HG03571 (cell line): ENCODE measurements at regions not wholly inside any gene's neighbourhood (a gene's known extent, or its start where the extent isn't known, plus 50 kb on each side); places are given as distances from the start of the nearest gene placed in this dataset.

ENCODE experiments used
- ATAC-seq: cut with Tn5 transposase; IDR thresholded peaks from one replicate; pipeline ENCODE4 v1.9.1; 2021; ENCODE audit not compliant: unreplicated experiment

DNA sequence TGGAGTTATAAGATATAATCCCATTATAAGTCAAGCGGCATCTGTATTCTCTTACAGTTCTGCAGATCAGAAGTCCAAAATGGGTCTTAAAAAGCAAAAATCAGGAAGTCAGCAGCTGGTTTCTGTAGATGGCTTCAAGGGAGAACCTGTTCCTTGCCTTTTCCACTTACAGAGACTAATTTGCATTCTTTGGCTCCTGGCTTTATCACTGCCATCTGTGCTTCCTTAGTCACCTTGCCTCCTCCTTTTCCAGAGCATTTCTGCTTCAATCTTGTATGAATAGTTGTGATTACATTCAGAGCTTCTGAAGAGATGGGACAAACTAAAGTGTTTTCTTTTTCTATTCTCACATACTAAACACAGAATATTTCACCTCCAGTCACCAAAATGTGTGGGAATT, 647.3 kb upstream of the GRAMD2B start:
- ATAC-seq: no peak

DNA sequence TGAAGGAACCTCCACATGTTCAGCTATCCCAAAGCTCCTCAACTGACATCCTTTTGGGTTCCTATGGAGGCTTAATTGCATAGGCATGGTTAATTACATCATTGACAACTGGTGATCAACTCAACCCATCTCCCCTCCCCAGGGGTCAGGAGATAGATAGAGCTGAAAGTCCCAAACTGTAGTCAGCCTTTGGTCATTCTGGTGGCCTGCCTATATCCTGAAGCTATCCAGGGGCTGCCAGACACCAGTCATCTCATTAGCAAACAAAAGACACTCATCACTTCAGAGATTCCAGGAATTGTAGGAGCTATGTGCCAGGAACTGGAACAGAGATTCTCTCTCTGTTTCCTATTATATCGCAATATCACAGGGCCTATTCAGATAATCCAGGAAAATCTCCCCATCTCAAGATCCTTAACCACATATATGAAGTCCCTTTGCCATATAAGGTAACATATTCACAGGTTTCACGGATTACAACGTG, 646.5 kb upstream of the GRAMD2B start:
- ATAC-seq: no peak

DNA sequence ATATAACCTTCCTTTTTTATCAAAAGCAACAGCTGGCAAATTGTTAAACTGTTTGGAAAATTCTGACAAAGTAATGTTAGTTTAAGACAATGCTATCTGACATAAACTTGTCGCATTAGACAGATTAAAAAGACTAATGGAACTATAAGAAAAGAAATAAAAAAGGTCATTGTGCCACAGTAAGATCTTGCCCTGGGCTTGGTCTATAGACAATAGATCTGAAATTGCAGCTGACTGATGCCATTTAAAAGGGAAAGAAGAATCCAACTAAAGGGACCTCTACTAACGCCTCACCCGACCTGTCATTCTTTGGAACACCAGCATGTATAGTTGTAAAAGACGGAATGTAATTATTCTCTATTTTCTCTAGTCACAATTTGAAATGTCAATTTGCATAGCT, 644.4 kb upstream of the GRAMD2B start:
- no peak for ATAC-seq

DNA sequence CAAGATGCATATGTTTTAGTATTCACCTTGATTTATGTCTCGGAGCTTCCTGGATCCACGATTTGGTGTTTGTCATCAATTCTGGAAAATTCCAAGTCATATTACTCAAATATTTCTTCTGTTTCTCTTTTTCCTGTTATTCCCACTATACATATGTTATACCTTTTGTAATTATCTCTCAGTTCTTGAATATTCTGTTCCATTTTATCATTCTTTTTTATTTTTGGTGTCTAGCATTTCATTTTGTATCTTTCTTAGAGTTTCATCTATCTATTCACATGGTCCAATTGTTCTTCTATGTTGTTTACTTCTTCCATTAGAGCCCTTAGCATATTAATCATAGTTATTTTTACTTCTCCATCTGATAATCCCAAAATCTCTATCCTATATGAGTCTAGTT, 637.8 kb upstream of the GRAMD2B start:
- ATAC-seq: no peak

DNA sequence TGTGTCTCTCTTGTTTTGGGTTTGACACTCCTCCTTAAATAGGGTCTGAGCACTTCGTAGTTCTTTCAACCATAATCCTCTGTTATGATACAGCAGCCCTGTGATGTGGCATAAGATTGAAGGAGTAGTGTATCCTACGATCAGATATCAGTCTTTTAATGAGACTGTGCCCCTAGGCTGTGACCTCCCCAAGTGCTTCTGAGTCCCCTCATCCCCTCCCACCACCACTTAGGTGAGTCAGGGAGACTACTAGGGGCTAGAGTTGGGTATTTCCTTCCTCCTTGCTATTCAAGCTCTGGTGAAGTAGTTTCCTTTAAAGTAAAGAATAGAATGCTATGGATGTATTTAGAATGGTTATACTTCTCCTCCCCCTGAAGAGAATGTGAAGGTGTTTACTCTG, 637.2 kb upstream of the GRAMD2B start:
- ATAC-seq: no peak

DNA sequence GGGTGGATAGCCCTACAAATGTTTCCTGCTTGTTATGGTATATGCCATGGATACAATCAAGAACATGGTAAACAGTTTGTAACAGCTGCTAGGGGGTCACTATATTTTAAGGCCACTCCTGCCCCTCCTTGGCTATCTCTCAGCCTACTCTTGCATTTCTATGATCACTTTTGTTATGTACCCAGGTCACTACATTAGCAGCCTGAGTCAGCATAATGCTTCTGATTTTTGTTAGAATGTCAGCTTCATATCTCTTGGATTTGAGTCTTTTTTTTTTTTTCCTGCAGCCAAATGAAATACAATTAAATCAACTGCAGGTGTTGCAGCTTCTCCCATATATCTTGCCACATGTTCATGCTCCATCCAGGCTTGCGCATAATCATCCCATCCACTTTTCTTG, 629.7 kb upstream of the GRAMD2B start:
- ATAC-seq: no peak

DNA sequence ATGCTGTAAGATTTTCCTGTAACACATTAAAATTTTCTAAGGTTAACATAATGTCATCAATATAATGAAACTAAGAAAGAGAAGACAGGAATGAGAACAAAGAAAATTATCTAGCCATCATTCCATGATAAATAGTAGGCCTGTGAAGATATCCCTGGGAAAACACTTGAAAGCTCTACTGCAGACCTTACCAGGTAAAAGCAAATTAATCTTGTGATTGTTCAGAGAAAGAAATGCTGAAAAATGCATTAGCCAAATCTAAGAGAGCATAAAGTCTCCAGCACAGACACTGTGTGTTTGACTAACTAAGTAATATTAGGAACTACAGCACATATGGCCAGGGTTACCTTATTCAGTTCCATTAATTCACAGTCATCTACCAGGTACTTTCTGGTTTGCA, 628.3 kb upstream of the GRAMD2B start:
- no peak for ATAC-seq

DNA sequence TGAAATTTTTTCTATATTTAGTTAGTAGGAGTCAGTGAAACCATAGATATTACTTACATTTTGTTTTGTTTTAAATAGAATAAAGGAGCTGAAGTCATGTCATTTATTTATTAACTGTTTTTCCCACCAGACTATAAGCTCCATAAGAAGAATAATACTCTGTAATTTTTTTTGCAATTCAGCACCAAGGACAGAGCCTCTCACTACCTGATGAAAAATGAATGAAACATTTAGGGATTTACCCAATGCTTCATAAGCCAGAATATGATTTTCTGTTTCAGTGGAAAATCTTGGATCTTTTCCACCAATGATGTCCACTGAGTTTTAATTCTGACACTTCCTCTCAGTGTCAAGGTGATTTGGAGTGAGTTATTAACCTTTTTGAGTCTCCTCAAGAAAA, 624.9 kb upstream of the GRAMD2B start:
- no peak for ATAC-seq

DNA sequence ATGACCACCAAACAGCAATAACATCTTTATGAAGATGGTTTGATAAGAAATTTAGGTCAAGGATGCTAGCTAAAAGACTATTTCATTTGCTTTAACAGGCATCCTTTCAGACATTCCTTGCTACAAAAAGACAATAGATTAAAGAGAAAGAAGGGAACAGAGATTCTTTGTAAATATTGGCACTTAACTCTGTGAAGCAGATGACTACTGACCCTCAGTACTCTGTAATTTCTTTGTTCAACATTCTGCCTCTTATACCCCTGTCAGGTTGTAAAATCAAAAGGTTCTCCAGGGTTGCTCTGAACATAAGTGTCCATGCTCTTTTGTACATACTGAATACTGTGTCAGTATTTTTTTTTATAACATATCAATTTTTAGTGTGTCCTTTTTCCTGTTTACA, 610.6 kb upstream of the GRAMD2B start:
- ATAC-seq: no peak

DNA sequence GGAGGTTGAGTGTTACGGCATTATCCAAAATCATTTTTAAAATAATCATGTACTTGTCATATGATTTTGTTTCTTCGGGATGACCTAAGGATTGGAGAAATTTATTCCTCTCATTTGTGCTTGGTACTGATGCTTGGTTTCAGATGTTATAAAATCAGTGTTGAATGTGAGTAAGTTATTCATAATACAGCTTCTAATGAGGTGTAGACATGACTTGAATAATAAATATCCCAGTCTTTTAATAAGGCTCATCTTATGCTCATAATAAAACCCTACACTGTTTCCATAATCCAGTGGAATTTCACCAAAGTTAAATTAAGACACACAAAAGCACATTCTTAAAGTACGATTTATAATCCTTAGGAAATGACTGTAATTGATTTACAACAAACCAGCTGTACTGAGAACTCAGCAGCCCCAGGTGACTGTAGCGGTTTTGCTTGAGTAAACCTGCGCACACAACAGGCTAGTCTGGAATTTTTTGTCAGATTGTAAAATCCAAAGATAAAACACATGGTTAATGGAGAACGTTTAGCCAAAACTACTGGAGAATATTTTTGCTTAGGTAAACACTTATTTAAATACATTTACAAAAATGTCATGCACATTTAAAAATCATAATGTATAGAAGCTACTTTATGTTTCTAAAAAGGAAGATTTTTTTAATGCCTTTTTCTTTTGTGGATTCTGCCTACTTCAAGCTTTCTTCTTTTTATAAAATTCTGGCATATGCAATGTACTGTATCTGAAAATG, 609.8 kb upstream of the GRAMD2B start:
- no peak for ATAC-seq

DNA sequence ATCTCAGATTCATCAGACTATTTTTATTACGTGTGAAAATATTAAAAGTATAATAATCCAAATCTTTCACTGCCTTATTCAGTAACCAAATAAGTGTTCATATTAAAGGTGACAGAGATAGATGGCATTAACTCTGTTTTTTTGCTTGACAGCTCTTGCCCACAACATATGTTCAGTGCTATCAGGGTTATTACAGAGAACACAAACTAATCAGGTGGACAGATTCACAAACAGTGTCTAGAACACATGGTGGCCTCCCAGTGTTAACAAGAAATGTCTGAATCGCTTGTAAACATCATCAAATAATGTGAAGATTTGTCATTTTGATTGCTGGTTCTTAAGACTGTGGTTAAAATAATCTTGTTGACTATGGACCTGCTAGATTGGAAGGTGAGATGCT, 609.1 kb upstream of the GRAMD2B start:
- ATAC-seq: no peak

DNA sequence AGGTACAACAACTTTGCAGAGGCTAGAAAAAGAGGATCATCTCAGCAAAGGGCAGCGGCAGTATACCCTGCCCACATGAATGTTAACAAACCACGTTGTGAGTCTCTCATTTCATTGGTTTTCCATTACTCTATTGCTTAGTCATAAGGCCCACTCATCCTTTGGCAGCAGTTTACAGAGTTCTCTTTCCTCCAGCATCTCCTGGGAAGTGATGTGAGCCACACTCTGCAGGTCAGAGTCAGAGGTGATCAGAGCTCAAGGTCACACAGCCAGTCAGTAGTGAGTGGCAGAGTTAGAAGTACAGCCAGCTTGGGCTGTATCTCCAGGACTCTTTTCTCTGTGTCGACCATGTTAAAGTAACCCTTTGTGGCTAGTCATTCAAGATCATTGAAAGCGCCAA, 599.6 kb upstream of the GRAMD2B start:
- no peak for ATAC-seq

DNA sequence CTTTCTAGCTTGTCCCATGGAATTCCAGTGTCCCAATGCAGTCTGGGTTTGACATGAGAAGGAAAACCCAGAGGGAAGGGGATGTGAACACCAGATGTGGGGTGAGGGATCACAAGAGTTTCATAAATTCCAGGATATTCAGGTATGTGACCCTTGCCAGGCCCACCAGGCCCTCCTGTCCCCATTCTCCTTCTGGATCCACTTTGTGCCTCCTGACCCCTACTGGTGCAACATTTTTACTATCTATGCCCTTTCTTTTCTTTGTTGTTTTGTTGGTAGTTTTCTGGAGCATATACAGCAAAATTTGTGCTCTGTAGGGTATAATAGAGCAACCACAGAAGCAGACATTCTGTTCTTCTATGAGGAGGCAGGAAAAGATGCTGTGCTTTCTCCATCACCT, 597.0 kb upstream of the GRAMD2B start:
- no peak for ATAC-seq

DNA sequence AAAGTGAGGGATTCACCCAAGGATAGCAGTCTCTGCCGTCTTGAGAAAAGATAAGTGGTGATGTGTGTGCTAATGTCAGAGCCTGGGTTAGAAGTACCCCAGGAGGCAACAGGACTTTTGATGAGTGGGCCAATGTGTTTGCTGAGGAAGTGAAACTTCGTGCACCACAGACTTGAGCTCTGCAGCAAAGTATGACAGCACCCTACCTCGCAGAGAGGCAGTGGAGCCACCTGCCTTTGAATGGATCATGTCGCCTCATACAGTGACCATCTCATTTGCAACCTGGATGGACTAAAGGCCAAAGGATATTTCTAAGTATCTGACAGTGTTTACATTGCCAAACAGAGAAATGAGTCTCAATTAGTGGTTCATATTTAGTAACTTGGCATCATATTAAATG, 593.9 kb upstream of the GRAMD2B start:
- ATAC-seq: peak; percentile 79

DNA sequence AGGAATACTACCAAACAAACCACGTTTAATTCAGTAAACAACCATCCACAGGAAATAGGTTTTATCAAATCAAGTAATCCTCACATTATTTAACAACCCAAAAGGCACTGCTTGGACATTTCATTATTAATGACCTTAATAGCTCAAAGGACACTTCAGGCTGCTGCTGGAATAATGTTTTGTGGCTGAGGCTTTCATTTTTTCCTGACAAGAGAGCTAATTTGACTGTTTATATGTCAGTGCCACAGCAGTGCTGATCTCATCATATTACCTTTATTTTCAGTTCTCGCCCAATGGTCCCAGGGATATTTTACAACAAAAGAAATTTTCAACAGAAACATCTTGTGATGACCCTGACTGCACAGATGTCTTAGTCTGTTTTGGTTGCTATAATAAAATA, 589.8 kb upstream of the GRAMD2B start:
- ATAC-seq: no peak

DNA sequence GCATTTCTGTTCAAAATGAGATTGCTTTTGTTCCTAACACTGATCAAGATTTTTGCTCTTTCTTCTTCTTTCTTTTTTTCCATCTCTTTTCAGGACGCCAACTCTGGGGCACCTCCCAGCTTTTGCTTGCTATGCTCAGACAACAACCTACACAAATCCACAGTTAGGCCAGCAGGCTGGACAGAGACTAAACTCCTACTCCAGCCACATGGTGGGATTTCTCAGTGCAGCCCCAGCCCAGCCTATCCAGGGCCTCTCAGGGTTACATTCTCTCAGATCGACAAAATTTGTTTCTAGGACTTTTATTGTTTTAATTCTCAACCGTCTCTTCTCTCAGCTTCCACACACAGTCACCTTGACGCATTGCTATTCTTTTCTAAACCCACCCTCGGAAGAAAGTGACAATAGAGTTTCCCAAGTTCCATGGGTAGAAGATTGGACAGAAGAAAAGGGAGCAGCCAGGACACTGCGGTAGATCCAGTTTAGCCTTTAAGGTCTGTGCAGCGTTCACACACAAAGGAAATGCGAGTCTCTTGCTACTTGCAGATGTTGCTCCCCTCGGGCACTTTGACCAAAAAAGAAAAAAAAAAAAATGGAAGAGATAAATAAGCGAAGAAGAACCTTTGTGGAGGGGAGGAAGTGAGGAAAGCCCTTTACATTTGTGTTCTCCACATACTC, 588.6 kb upstream of the GRAMD2B start:
- no peak for ATAC-seq

DNA sequence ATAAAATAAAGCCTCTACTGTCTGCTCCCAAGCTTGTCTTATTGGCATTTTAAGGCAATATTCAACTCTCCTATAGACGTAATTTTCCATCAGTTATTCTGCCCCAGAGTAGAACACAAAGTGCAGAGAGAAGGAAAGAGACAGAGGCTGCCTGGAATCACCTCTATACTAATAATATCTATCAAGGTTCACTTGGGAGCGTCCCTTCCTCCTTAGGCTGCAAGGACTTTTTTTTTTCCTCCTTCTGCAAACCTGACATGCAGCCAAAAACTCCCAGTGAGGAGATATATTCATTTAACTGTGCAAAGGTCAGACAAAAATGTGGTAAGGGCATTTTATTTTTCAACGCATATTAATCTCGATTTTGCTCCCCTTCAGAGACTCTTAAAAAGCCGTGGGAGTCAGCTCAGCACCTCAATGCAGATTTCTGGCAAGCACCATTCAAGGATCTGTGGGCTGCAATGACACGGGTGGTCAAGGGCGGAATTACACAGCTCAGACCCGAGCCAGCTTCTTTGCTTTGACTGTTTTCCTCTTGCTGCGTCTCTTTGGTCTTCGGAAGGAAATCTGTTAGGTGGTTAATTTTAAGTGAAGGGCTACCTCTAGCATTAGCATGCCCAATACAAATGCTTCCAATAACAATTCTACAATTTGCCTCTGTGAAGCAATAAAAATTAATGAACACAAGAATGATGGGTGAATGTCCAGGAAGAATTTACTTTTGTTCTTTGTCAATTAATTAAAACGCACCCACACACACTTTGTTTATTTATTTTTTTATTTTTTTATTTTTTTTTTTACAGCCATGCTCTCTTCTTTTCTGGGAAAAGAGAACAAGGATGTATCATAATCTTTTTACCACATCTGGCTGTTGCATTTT, 587.7 kb upstream of the GRAMD2B start:
- ATAC-seq: no peak

DNA sequence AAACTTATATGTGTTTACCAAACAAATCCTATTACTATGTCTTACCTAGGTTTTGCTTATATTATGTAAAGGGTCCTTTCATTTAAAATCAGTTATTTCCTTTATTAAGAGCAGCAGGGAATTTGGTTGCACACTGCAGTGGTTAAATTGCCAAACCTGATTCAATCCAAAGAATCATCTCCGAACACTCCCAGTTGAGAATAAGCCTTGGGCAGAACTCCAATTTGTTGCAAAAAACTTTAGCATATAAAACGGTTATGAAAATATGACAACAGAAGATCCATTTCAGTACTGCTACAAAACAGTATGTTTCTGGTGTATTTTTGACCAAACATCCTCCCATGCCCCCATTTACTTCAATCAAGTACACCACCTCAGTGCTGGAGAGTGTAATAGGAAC, 587.0 kb upstream of the GRAMD2B start:
- ATAC-seq: no peak

DNA sequence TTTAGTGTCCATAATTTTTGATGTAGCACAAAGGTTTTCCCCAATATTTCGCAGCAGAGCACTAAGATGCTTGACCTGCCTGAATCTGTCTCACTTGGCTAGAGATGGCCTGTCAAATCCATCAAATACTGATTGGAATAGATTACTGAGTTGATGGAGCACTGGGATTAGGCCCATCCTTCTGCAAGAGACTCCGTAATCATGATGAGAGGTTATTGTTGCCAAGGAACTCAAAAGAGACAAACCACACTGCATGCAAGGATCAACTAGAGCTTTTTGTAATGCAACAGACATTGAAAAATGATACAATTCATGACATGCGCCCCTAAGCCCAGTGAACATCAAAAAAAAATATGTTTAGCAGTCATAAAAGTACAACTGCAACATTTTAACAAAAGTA, 585.3 kb upstream of the GRAMD2B start:
- ATAC-seq: no peak

DNA sequence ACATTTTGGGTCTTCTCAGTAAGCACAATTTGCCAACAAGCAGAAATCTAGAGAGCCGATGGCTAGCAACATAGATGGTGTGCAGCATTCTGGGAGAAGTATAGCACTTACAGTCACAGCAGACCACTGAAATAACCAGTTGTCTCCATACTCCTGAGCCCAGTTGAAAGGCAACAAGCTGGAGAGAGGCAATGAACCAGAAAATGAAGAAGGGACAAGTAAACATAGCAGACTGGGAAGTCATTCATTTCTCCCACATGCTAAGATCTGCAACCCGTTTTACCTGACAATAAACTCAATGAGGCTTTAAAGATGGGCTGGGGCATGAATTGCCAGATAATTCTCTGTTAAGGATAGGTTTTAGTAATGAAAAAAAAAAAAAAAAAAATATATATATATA, 575.6 kb upstream of the GRAMD2B start:
- ATAC-seq: no peak

DNA sequence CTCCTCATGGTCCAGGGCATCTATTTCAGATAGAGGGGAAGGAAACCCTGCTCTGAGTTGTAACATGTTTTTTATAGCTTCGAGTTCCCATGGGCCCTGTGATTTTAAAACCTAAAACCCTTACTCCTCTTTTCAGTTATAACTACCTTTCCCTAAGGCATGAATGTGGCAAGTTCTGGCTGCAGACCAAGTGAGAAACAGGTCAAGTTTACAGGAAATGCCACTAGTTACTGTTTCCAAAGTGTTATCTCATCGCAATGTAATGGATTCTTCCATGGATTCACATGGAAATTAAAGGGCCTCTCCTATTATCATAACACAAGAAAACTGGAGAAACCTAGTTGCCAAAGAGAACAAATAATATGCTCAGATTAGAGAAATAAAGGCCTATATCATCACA, 574.5 kb upstream of the GRAMD2B start:
- ATAC-seq: no peak

DNA sequence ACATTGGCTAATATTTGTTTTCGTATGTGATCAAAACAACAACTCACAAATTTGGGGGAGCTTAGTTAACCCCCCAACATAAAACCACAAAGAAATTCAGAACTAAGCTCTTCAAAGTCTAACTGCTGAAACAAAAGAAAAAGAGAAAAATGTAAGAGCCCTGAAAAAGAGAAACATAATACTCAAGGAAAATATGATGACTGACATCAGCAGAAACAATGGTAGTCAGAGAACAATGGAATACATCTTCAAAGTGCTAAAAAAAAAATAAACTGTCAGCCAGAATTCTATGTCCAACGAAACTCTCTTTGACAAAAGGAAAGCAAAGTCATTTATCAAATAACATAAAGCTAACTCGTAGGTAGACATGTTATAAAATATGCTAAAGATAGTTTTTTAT, 566.3 kb upstream of the GRAMD2B start:
- no peak for ATAC-seq
